Right lobe of liver (tissue), 6 donors: ENCODE measurements at regions not wholly inside any gene's neighbourhood (a gene's known extent, or its start where the extent isn't known, plus 50 kb on each side); places are given as distances from the start of the nearest gene placed in this dataset.

Experiments
- ATAC-seq, 4 donors: fragments of 200-7000 bp; cut with Tn5 transposase; one replicate each; pipeline ENCODE4 v1.9.1; 2020; ENCODE audit warnings: mild to moderate bottlenecking in 4 of 4, moderate library complexity in 4 of 4
- DNase-seq, 3 donors: peaks; one replicate each; pipeline ENCODE4 v3.0.0-alpha.2; 2020
- H3K27ac ChIP-seq, 3 donors: fragments of 200-600 bp; one replicate each; pipeline ENCODE4 v1.8.0; 2022
- H3K27me3 ChIP-seq, 2 donors: fragments of 200-600 bp; one replicate each; pipeline ENCODE4 v1.8.0; 2022
- H3K36me3 ChIP-seq, 4 donors: fragments of 200-600 bp; sonication (generic) in 1 of 4; one replicate each; pipeline versions ENCODE4 v1.5.1 to v1.8.0; 2017 to 2022; ENCODE audit warnings: control low read depth in 1 of 4
- H3K4me1 ChIP-seq, 4 donors: fragments of 200-600 bp; sonication (generic) in 1 of 4; one replicate each; pipeline versions ENCODE4 v1.5.1 to v1.8.0; 2017 to 2022; ENCODE audit warnings: control low read depth in 1 of 4
- H3K4me3 ChIP-seq, 3 donors: fragments of 200-600 bp; one replicate each; pipeline ENCODE4 v1.8.0; 2022
- H3K9me3 ChIP-seq, 4 donors: fragments of 200-600 bp; sonication (generic) in 1 of 4; one replicate each; pipeline versions ENCODE4 v1.5.1 to v1.8.0; 2017 to 2022; ENCODE audit warnings: control low read depth in 1 of 4
- POLR2A ChIP-seq: fragments of 450-650 bp; IDR thresholded peaks from one replicate; pipeline ENCODE4 v1.6.1; 2017; ENCODE audit warnings: antibody characterized with exemption, mild to moderate bottlenecking
- WGBS: methylation state at CpG from one replicate; pipeline ENCODE4 v1.1.6; 2018; ENCODE audit warnings: low coverage, low lambda C conversion rate; ENCODE audit not compliant: insufficient coverage; ENCODE audit errors: missing lambda C conversion rate; 5-methylcytosine and 5-hydroxymethylcytosine counted together
- intact Hi-C, 2 donors: fragments of 100-400 bp; cut with DNase I; formaldehyde crosslinking; loops; one replicate each; pipeline versions ENCODE4 v1.11.2 to v1.14.1; 2022
- TF ChIP-seq, protein P1 (sequence below), 4 donors: fragments of 200-600 bp in 3 of 4; fragments of 450-650 bp in 1 of 4; IDR thresholded peaks; one replicate each; pipeline versions ENCODE4 v1.5.1 to v1.8.0; 2016 to 2022; ENCODE audit warnings: antibody characterized with exemption in 4 of 4, mild to moderate bottlenecking in 2 of 4
- donor health status: DM: no; HTN: yes; CAD: no.
- donor health status: DM: no; HTN: no; CAD: no.
- donor health status: DM: no; HTN: no; CAD: no.
- donor health status: DM: no; HTN: yes; CAD: no.
- donor health status: DM: no; HTN: yes; CAD: no.

DNA sequence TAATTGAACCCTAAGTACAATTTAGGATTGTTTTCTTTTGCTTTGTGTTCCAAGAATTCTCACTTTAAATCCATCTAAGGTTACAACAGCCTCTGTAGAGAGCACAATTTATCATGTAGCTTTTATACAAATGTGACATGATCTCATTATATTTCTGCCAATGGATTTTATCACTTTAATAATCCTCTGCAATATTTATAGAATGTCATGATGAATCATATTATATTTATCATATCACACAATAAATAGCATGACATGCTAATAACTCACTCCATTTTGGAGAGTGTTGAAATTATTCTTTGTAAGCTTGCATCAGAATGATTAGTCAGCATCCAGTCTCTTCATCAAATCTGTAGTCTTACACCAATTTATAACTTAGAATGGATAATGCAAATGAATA is 280.6 kb upstream of the ZNF717 start:
- ATAC-seq (no peak), DNase-seq (no peak)
- no peak overlapping the region for H3K27ac ChIP-seq
- no peaks in the 10 kb centered on the region for H3K4me1 ChIP-seq
- H3K4me3 ChIP-seq: no peak overlapping the region
- no peaks in the 10 kb centered on the region for H3K36me3 ChIP-seq
- no peak for TF ChIP-seq POLR2A
- TF ChIP-seq, protein P1, sequence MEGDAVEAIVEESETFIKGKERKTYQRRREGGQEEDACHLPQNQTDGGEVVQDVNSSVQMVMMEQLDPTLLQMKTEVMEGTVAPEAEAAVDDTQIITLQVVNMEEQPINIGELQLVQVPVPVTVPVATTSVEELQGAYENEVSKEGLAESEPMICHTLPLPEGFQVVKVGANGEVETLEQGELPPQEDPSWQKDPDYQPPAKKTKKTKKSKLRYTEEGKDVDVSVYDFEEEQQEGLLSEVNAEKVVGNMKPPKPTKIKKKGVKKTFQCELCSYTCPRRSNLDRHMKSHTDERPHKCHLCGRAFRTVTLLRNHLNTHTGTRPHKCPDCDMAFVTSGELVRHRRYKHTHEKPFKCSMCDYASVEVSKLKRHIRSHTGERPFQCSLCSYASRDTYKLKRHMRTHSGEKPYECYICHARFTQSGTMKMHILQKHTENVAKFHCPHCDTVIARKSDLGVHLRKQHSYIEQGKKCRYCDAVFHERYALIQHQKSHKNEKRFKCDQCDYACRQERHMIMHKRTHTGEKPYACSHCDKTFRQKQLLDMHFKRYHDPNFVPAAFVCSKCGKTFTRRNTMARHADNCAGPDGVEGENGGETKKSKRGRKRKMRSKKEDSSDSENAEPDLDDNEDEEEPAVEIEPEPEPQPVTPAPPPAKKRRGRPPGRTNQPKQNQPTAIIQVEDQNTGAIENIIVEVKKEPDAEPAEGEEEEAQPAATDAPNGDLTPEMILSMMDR (IDR thresholded peaks at IDR 0.05): no peak
- intact Hi-C loops: no loop called here
- no peaks in the 10 kb centered on the region for H3K9me3 ChIP-seq
- no peaks in the 10 kb centered on the region for H3K27me3 ChIP-seq

DNA sequence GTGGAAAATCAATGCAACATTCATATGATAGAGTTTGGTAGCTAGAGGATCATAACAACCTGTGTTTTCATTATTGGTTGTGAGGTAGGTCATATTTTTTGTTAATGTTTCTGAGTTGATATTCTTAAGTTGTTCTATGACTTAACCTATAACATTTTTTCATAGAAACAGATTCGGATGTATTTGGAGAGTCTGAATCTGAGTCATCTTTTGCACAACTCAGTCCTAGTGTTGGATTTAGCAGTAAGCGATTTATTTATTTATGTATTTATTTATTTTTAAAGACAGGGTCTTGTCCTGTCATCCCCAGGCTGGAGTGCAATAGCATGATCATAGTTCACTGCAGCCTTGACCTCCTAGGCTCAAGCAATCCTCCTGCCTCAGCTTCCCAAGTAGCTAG is 292.8 kb upstream of the ZNF717 start:
- ATAC-seq (no peak), DNase-seq (no peak)
- Histone ChIP-seq H3K27ac (no peak overlapping the region), H3K27me3 (no peaks in the 10 kb centered on the region), H3K4me3 (no peak overlapping the region), H3K9me3 (no peaks in the 10 kb centered on the region), H3K36me3 (no peaks in the 10 kb centered on the region), H3K4me1 (no peaks in the 10 kb centered on the region)
- intact Hi-C loops: no loop called here
- WGBS: 51% methylated on average over 2 of the region's 2 CpGs
- TF ChIP-seq, protein P1 (IDR thresholded peaks at IDR 0.05): no peak
- no peak for TF ChIP-seq POLR2A

DNA sequence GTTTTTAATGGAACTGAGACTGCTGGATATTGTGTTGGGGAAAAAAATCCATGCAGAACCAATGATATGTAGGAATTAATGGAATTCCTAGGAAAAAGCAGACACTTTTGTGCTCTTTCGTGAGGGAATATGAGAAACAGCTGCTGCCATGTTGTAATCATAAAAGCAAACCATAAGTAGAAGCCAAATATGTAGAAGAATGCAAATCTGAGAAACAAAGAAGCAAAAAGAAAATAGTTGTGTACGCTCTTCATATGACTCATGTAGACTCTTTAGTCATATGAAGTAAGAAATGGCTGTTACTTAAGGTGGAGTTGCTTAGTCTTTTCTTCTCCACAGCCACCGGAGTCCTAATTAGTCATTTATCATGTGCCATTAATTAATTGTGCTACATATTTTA is 298.6 kb upstream of the ZNF717 start:
- WGBS: 53% methylated on average over 3 of the region's 3 CpGs
- no peaks in the 10 kb centered on the region for H3K4me1 ChIP-seq
- no peak overlapping the region for H3K4me3 ChIP-seq
- no peak overlapping the region for H3K27ac ChIP-seq
- ATAC-seq (no peak), DNase-seq (no peak)
- no peak for TF ChIP-seq POLR2A
- TF ChIP-seq, protein P1 (IDR thresholded peaks at IDR 0.05): no peak
- no peaks in the 10 kb centered on the region for H3K36me3 ChIP-seq
- no peaks in the 10 kb centered on the region for H3K9me3 ChIP-seq
- no peaks in the 10 kb centered on the region for H3K27me3 ChIP-seq
- intact Hi-C loops: no loop called here

DNA sequence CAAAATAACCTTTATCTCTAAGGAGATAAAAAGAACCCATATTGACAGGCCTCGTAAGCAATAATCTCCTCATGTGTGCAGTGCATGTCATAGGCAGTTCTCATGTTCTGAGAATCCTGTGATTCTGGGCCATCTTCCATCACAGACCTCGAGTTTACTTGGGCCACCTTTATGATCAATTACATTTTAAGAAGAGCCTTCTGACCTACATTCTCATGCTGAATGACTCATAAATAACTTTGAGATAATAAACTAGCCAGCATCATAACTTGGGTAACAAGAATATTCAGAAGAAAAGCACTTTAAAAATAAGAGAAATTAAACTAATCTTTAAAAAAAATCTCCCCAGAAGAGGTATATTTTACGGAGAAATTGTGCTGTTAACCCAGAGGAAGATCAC is 310.7 kb upstream of the ZNF717 start:
- Histone ChIP-seq H3K36me3 (no peaks in the 10 kb centered on the region), H3K4me1 (no peaks in the 10 kb centered on the region), H3K4me3 (no peak overlapping the region), H3K9me3 (no peaks in the 10 kb centered on the region), H3K27ac (no peak overlapping the region), H3K27me3 (no peaks in the 10 kb centered on the region)
- WGBS: 36% methylated on average over 3 of the region's 3 CpGs
- ATAC-seq: no peak
- DNase-seq: no peak
- intact Hi-C loops: no loop called here
- TF ChIP-seq, protein P1 (IDR thresholded peaks at IDR 0.05): no peak
- TF ChIP-seq POLR2A: no peak

DNA sequence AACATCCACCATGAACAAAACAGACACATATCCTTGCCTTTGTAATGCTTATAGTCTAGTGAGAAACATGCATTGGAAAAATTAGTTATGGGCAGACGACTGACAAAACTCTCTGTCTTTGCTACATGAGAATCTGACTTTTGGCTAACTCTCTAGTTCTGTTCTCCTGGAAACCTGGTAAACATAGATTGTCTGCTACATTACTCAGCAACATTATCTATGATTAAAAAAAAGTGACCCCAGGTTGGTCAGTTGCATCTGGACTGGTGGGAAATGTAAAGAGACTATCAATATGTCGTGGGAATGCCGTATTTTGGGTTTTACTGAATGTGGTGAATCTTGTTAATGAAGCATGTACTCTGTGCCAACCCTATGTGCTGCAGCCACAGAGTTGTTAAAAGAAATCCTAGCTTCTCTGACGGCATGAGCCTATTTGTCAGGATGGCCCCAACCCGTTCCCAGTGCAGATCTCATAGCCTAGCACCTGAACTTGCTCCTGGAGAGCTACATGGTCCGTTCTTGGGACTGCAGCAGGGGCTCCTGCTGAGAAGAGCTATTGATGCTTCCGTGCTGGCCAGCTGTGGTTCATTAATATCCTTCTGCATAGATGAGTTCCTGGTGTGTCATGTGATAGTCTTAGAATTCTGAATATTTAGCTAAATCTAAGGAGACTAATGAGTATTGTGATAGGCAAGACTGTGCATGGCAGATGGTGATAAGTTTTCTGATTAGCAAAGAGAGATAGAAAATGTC is 311.7 kb upstream of the ZNF717 start:
- Histone ChIP-seq H3K27ac (no peak overlapping the region), H3K4me3 (no peak overlapping the region), H3K9me3 (no peaks in the 10 kb centered on the region), H3K27me3 (no peaks in the 10 kb centered on the region), H3K36me3 (no peaks in the 10 kb centered on the region), H3K4me1 (no peaks in the 10 kb centered on the region)
- intact Hi-C loops: no loop called here
- no peak for TF ChIP-seq POLR2A
- TF ChIP-seq, protein P1 (IDR thresholded peaks at IDR 0.05): no peak
- ATAC-seq (no peak), DNase-seq (no peak)
- 45% methylated on average over 7 of the region's 7 CpGs for WGBS
